NCI-H128 (cell line): ENCODE measurements at regions not wholly inside any gene's neighbourhood (a gene's known extent, or its start where the extent isn't known, plus 50 kb on each side); places are given as distances from the start of the nearest gene placed in this dataset.
"Not testable (repeated sequence)": the region's sequence is repeated elsewhere in the genome, so short reads cannot be mapped to it uniquely, and the experiment has no call there.

Experiments used
- DNase-seq: peaks from one replicate; lab custom pipeline; 2025; ENCODE audit not compliant: unreplicated experiment; lab: John Stamatoyannopoulos, UW

DNA sequence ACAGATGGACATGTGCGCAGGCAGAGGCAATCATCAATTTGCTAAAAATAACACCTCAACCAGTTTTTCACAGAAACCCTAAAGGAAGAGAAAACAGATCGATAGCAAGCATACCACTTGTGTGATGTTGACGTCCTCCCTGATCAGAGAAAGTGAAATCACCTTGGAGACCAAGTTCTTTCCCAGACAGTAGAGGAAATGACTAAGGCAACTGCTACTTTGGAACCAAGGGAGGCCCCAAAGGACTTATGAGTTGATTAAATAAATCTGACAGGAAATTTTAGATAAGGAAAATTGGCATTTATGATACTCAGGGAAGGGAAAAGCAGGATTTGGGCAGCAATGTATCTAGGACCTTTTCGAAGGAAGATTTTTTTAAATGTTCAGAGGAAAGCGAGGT lies 267.1 kb upstream of the ASIC2 start:
- DNase-seq = no peak

DNA sequence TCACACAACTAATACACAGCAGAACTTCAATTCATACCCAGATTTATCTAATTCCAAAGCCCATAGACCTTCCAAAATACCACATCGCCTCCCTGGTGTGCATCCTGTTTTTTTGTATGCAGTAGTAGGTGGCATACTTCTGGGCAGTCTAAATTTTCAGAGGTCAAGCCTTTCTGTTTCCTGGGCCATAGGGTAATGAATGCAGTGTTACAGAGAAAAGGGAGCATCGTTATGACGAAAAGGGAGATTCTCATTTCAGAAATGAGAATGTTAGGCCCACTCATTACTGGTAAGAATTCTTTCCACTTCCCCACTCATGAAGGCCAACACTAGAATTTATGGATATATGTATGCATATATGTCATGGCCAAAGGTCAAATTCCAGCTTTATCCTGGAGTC lies 267.8 kb upstream of the ASIC2 start:
- DNase-seq = no peak

DNA sequence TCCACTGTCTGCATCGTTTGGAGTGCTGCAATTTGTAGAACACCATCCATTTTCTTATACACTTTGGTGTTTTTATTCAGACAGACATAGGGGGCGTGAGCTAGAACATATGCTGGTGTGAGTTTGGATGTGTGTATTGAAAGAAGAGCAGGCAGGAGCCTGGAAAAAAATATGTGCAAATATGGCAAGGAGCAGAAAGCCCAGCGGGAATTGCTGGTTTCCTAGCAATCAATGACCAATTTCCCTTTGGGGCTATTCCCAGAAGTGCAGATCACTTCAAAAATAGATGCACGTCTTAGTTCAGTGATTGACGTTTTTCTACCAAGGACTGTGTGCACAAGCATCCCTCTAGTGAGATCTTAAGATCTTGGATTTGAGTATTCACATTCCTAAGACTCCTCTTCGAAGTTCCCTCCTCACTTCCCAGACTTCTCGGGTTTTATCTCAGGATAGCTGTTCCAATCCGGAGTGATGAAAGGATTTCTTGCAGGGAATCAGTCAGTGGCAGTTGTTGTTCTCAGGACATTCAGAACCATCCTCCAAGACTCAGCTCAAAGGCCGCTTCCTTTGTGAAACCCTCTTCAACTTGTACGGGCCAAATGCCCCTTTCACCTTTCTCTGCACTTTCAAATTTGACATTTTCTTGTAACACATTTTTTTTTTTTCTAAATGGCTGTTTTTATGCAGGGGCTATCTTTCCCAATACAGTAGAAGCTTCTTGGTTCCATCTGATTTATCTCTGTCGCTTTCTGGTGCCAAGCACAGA lies 268.7 kb upstream of the ASIC2 start:
- DNase-seq = no peak

DNA sequence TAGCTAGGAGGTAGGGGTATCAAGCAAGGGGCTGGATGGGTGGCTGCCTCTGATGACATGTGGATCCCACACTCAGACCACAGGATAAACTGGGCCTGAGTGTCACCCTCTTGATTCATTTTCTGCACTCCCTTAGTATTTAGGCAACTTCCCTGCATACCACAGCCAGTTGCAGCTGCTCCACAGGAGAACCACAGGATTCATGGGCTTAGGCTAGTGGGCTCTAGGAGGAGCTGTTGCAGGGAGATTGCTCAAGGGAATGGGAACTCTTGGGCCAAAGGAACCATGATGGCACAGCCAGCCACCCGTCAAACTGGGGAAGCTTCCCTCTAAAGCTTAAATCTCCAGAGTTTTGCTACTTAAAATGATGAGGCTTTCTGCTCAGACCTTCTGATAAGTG lies 269.7 kb upstream of the ASIC2 start:
- no peak for DNase-seq

DNA sequence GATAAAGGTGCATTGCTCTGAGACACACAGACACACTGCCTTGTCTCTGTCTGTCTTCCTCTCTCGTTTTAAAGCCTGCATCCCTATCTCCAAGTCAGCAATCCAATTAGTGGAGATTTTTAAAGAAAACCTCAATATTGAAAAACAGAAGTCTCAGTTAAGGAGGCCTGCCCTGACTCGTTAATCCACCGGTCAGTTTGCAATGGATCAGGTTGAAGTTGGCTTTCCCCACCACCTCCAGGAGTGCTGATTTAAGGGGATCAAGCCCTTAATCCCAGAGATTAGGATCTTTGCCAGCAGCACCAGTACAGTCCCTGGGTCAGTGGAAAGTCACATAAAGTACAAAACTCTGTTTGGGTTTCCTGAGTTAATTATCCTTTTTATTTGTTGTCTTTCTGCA lies 271.1 kb upstream of the ASIC2 start:
- no peak for DNase-seq

DNA sequence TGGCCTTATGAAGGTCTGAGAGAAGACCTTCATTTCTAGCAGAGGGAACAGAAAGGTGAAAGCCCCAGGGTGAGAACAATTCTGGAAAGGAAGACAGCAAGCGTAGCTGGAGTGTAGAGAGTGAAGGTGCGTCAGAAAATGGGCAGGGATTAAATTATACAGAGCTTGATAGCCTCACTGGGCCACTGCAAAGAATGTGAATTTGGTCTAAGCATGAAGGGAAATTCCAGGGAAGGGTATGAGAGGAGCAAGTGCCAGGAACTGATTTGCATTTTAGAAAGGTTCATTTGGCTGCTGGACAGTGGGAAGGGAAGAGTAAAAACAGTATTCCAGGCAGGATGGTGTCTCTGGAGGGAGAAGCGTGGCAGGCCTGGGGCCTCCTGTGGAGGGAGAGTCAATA lies 274.1 kb upstream of the ASIC2 start:
- no peak for DNase-seq

DNA sequence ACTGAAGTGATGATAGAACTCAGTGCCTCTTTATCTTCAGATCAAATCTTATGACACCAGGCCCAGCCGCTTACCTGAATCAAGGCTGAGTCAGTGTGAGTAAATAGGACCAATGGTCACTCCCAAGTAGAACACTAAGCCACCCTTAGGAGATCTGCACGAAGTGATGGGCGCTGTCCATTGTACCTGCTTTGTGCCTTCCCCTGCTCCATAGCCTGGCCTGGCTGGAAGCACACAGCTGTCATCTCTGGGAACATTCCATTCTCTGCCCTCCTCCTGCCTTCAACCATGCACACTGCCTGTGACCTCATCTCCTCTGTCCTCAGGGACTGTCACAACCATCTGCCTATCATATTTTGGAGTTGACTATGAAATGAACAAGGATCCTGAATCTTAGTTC lies 279.5 kb upstream of the ASIC2 start:
- no peak for DNase-seq

DNA sequence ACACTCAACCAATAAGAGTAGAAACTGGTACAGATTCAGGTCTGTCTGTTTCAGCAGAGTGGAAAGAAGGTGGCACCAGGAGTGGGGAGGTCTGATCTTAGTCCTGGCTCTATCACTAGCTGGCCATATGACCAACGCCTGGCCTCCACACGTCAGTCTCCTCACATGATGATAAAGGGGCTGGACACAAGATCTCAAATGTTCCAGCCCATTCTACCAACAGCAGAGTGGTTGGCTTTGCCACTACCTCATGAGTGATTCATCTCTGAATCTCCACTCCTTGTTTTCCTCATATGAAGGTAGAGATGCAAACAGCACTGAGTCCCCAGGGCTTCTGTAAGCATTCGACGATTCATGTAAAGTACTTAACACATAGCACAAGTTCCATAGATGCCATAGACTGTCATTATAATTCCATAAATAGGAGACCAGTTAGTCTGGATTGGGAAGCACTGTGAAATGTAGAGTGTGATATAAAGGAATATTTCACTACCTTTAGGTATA lies 281.9 kb upstream of the ASIC2 start:
- DNase-seq = no peak

DNA sequence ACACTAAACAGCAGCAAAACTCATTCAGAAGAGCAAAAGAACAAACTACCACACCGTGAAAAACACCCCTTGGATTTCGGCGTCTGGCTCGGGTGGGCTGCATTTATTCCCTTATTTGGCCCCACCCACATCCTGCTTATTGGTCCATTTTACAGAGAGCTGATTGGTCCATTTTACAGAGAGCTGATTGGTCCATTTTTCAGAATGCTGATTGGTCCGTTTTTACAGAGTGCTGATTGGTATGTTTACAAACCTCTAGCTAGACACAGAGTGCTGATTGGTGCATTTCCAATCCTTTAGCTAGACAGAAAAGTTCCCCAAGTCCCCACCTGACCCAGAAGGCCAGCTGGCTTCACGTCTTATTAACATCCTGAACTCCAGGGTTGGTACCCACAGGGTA lies 286.6 kb upstream of the ASIC2 start:
- not testable (repeated sequence) for DNase-seq

DNA sequence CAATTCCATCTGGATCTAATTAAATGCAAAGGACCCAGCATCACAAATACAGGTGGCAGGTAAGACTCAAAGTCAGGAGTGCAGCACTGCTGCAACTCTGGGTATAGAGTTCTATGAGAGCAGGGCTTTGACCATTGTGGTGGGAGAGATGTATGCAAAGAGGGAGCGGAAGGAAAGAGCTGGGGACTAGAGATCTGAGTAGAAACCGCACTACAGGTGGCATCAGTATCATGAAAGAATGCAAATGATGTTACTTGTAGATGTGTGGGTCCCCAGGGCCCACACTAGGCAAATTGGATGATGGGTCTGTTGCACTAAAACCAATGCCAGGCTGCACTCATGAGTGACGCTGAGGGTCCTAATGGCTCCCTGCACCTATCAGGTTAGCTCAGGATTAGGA lies 287.1 kb upstream of the ASIC2 start:
- no peak for DNase-seq

DNA sequence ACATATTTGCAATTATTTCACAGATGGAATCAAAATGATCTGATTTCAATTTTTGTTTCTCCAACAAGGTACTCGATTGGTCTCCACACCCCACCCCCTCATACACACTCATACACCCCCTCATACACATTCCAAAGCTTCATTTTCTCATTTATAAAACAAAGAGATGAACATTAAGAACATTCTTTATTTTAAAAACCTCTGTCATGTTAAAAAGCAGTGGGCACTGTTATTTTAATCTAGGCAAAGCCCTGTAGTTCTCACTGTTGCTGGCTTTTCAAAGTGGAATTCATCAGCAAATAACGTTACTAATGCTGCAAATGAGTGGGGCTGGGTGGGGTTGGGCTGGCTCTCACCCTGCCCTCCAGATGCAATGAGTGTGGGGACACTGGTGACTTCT lies 289.6 kb upstream of the ASIC2 start:
- no peak for DNase-seq

DNA sequence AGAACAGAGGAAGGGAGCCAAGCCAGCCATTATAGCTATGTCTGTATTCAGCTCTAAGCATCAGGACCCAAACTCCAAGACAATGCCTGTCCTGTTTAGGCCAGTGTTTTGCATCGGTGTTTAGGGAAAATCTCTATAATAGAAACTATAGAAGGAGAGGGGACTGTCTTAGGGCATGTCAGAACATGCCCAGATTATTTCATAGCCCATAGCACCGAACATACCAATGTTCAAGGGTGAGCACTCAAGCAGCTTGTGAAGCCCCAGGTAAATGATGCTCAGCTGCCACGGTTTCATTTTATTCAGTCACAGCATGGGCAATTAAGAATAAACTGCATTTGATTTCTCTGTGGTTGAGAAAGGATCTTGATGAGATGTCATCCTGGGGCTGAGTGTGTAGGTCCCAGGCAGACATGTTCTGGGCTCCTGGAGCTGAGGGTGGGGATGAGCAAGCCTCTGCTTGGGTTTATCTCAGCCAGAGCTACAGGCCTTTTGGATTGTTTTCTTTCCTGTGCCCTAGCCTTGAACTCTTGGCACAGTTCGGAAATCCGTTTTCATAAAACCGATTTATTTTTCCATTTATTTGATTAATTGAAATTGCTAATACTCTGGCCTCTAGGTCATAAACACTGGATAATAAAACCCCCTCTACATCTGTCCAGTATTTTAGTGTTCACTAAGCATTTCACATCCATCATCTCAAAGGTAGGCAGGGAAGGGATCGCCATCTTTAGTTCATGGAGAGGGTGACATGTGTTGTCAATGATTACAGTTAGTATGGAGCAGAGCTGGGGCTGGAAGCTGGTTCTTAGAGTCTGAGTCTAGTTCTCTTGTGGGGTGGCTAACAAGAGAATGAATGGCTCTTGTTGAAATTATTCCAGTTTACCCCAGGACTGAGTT lies 290.7 kb upstream of the ASIC2 start:
- DNase-seq = no peak

DNA sequence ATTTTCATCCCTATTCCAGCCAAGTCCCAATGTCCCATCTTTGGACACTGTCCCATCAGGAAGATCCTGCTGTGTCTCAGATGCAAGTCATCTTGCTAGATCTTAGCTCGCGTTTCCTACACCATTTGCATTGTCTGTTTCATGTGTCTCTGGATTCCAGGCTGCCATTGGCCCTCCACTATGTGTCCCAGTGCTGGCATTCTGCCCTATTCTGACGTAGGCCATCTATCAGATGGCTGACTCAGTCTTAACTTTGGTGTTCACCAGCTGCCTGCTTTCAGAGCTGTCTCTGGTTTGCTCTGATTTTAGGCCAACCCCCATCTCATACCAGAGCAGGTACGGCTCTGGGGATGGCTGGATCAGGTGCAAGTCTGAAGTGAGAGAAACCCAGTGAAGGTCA lies 300.9 kb upstream of the ASIC2 start:
- DNase-seq = no peak

DNA sequence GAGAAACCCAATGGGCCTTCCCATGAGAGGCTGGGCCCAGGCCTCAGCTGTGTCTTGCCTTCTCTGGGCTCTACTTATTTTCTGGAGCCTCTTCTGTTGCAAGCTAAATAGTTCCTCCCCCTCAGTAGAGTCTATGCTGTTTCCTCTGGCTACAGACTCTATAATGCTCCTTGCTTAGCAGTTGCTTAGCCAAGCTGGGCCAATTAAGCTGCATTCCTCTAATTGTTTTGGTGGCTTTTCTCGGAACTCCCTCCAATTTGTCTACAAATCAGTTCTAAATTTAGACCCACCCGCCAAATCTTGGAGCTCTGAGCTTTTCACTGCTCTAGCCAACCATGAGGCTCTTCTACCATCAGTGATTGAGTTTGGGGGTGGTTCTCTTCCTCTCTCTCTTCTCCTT lies 302.7 kb upstream of the ASIC2 start:
- no peak for DNase-seq

DNA sequence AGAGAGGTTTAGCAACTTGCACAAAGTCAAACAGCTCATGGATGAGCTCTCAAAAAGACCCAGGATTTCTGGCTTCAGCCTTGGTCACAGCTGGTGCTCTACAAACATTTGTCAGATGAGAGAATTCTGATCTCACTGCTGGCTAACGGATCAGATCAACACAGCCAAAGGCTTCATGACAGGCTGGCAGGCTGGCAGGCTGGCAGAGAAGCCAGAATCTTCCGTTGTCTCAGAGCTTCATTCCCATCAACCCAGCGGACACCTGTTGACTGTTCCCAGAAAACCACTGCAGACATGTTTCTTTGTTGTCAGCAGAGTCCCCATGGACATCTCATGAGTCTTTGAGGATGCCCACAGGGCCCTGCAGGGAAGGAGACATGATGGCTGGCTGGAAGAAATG lies 303.8 kb upstream of the ASIC2 start:
- DNase-seq = no peak

DNA sequence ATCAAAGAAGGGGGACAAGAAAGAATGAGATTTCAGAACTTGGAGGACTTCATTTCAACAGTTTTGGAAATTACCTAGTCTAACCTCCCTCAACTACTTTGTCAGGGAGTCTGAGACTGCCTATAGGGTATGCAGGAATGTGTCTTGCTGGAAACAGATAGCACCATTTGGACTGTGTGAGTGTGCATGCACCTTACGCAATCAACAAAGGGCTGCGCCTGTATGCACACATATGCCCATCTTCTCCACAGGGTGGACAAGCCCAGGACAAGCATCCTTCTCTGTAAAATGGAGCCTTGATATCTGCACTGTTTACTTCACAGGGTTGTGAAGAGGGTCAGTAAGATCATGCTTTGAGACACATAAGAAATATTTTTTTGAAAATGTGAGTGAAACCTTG lies 305.7 kb upstream of the ASIC2 start:
- DNase-seq = no peak

DNA sequence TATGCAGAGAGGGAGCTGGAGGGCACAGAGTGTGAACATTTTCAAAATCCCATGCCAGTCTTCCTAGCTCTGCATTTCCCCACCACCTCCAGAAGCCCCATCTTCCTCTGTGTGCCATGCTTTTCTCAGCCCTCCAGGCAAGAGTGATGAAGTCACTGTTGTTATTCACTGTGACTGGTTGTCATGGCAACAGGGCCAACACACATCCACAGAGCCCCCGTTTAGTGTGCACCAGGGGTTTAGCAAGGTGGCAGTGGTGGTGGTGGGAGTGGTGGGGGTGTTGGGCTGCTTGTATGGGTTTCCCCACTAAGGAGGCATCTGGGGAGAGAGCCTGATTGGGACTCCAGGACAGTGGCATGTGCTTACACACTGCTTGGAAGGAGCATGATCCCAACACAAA lies 309.9 kb upstream of the ASIC2 start:
- no peak for DNase-seq

DNA sequence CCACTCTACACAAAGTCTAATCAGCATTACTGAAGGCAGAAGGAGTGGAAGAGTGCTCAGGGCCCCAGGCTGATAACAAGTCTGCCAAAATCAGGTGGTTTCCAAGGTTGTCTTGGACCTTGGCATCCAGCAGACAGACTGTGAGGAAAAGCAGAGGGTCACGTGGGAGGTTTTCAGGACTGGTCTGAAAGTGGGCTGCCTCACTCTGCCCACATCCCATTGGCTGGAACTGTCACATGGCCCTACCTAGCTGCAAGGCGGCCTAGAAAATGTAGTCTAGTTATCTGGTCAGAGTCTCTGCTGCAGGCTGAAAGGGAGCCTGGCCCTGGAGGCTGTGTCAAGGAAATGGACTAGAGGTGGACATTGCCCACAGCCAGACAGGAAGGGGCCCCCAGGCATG lies 310.7 kb upstream of the ASIC2 start:
- DNase-seq = no peak

DNA sequence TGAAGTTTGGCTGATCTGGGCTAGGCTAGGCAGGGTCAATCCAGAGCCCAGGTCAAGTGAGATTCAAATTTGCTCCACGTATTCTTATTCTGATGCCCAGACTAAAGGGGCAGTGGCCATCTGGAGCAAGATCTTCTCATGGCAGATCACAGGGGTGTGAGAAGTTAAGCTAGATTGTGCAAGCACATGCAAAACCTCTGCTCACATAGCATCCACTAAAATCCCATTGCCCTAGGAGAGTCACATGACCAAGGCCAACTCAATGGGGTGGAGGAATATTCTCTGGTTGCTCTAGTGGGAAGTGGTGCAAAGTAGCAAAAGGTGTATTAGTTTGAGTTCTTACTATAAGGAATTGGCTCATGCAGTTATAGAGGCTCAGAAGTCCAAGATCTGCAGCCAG lies 318.4 kb upstream of the ASIC2 start:
- DNase-seq = no peak

DNA sequence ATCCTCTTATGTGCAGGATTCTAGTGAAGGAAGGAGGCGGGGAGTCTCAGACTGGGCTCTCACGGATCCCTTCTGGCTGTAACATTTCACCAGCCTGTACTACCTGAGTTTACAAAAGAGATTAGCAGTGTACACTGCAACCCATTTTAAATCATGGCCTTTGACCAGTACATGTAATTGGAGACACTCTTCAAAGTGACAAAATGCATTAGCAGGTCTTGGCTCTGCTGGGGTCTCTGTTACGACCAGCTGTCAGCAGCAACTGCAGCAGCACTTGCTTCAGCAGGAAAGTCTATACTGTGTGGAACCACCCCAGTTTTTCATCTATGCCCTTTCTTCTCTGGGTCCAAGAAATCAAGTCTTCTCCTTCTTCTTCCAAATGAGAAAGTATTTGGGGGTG lies 322.8 kb upstream of the ASIC2 start:
- DNase-seq = no peak

DNA sequence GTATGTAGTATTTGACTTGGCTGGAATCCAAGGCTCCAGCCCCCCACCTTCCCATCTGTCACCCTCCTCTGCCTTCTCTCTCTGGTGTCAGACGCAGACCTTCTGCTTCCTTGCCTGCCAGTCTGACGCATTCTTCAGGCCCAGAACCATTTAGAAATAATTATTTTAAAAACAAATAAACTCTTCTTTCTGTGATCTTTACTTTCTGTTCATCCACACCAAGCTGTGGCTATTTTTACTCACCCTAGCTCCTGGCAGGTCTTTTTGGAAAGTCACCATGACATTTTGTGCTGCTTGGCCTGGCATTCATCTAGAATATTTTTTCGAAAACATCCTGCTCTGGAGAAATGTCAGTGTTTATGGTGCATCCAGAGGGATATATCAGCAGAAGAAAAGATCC lies 330.7 kb upstream of the ASIC2 start:
- no peak for DNase-seq
